ENCODE measurements at regions not wholly inside any gene's neighbourhood (a gene's known extent, or its start where the extent isn't known, plus 50 kb on each side); places are given as distances from the start of the nearest gene placed in this dataset.

DNA sequence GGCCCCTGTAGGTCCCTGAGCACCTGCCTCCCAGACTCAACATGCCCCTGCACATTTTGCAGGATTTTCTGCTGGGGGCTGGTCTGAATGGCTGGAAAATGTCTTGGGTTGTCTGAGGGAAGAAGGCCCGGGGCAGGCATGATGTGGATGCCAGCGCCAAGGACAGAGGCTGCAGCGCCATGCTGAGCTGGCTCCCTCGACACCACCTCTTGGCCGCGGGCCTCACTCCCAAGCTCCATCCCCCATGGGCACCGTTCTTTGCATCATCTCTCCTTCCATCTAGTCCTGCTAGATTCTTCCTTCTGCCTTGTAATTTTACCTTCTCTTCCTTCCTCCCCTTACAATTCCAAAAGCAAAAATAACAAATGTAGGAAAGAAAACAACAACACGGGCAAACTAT, 70.6 kb downstream of the ZIC5 start:
- no peak overlapping the region for H3K4me2 ChIP-seq (ENCODE audit: low read length)
- H2AFZ ChIP-seq (ENCODE audit: low read depth, low read length), result no peak overlapping the region
- H3K27ac ChIP-seq (ENCODE audit: low read length), result no peak overlapping the region
- TF ChIP-seq, protein P1, sequence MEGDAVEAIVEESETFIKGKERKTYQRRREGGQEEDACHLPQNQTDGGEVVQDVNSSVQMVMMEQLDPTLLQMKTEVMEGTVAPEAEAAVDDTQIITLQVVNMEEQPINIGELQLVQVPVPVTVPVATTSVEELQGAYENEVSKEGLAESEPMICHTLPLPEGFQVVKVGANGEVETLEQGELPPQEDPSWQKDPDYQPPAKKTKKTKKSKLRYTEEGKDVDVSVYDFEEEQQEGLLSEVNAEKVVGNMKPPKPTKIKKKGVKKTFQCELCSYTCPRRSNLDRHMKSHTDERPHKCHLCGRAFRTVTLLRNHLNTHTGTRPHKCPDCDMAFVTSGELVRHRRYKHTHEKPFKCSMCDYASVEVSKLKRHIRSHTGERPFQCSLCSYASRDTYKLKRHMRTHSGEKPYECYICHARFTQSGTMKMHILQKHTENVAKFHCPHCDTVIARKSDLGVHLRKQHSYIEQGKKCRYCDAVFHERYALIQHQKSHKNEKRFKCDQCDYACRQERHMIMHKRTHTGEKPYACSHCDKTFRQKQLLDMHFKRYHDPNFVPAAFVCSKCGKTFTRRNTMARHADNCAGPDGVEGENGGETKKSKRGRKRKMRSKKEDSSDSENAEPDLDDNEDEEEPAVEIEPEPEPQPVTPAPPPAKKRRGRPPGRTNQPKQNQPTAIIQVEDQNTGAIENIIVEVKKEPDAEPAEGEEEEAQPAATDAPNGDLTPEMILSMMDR (IDR thresholded peaks at IDR 0.05; ENCODE audit: low read depth, low read length), result no peak
- no peak for TF ChIP-seq EZH2phosphoT487 (IDR thresholded peaks at IDR 0.05; ENCODE audit: low read depth)
- no peaks in the 10 kb centered on the region for H3K79me2 ChIP-seq (ENCODE audit: low read length)
- no peaks in the 10 kb centered on the region for H3K9me3 ChIP-seq (ENCODE audit: insufficient read depth, low read length)
- H3K36me3 ChIP-seq (replicated peaks; ENCODE audit: low read depth, low read length), result no peaks in the 10 kb centered on the region
- no peaks in the 10 kb centered on the region for H3K27me3 ChIP-seq (ENCODE audit: low read depth, low read length)
- no peak overlapping the region for H3K9ac ChIP-seq (ENCODE audit: low read length)
- H4K20me1 ChIP-seq (ENCODE audit: insufficient read depth, low read length), result no peaks in the 10 kb centered on the region
- H3K4me3 ChIP-seq (ENCODE audit: low read length), result no peak overlapping the region
- H3K4me1 ChIP-seq (ENCODE audit: low read length), result peaks cover 3% of the 10 kb centered on the region; the same call in 1 of the 2 replicates

- Histone ChIP-seq H3K4me1 (ENCODE audit: low read length) (peaks cover 9% of the 10 kb centered on the region; the same call in 1 of the 2 replicates), H3K79me2 (ENCODE audit: low read length) (no peaks in the 10 kb centered on the region), H2AFZ (ENCODE audit: low read depth, low read length) (no peak overlapping the region), H3K9me3 (ENCODE audit: insufficient read depth, low read length) (no peaks in the 10 kb centered on the region), H3K36me3 (replicated peaks; ENCODE audit: low read depth, low read length) (no peaks in the 10 kb centered on the region), H3K4me3 (ENCODE audit: low read length) (no peak overlapping the region), H4K20me1 (ENCODE audit: insufficient read depth, low read length) (no peaks in the 10 kb centered on the region), H3K27ac (ENCODE audit: low read length) (no peak overlapping the region), H3K4me2 (ENCODE audit: low read length) (no peak overlapping the region), H3K9ac (ENCODE audit: low read length) (no peak overlapping the region), H3K27me3 (ENCODE audit: low read depth, low read length) (no peaks in the 10 kb centered on the region)
- TF ChIP-seq EZH2phosphoT487 (IDR thresholded peaks at IDR 0.05; ENCODE audit: low read depth), result no peak
- TF ChIP-seq, protein P1 (IDR thresholded peaks at IDR 0.05; ENCODE audit: low read depth, low read length), result no peak
Observed at GRCh38 chr13:99898421-99898820, 73.1 kb downstream of the ZIC5 start.

GRCh38 chr13:99897076-99897440, 74.5 kb downstream of the ZIC5 start:
- Histone ChIP-seq H3K27ac (ENCODE audit: low read length) (no peak overlapping the region), H2AFZ (ENCODE audit: low read depth, low read length) (no peak overlapping the region), H3K9me3 (ENCODE audit: insufficient read depth, low read length) (no peaks in the 10 kb centered on the region), H3K27me3 (ENCODE audit: low read depth, low read length) (peaks cover 2% of the 10 kb centered on the region), H3K4me3 (ENCODE audit: low read length) (no peak overlapping the region), H3K4me2 (ENCODE audit: low read length) (no peak overlapping the region), H3K9ac (ENCODE audit: low read length) (no peak overlapping the region), H3K79me2 (ENCODE audit: low read length) (no peaks in the 10 kb centered on the region), H3K4me1 (ENCODE audit: low read length) (peaks cover 19% of the 10 kb centered on the region), H4K20me1 (ENCODE audit: insufficient read depth, low read length) (no peaks in the 10 kb centered on the region), H3K36me3 (replicated peaks; ENCODE audit: low read depth, low read length) (no peaks in the 10 kb centered on the region)
- TF ChIP-seq EZH2phosphoT487 (IDR thresholded peaks at IDR 0.05; ENCODE audit: low read depth), result no peak
- TF ChIP-seq, protein P1 (IDR thresholded peaks at IDR 0.05; ENCODE audit: low read depth, low read length), result no peak

- peaks cover 7% of the 10 kb centered on the region for H3K27me3 ChIP-seq (ENCODE audit: low read depth, low read length)
- no peaks in the 10 kb centered on the region for H3K36me3 ChIP-seq (replicated peaks; ENCODE audit: low read depth, low read length)
- no peak overlapping the region for H2AFZ ChIP-seq (ENCODE audit: low read depth, low read length)
- no peak overlapping the region for H3K4me2 ChIP-seq (ENCODE audit: low read length)
- H3K4me1 ChIP-seq (ENCODE audit: low read length), result peaks cover 21% of the 10 kb centered on the region
- no peak overlapping the region for H3K9ac ChIP-seq (ENCODE audit: low read length)
- no peak overlapping the region for H3K27ac ChIP-seq (ENCODE audit: low read length)
- no peaks in the 10 kb centered on the region for H3K9me3 ChIP-seq (ENCODE audit: insufficient read depth, low read length)
- H3K79me2 ChIP-seq (ENCODE audit: low read length), result no peaks in the 10 kb centered on the region
- H3K4me3 ChIP-seq (ENCODE audit: low read length), result no peak overlapping the region
- no peaks in the 10 kb centered on the region for H4K20me1 ChIP-seq (ENCODE audit: insufficient read depth, low read length)
- no peak for TF ChIP-seq EZH2phosphoT487 (IDR thresholded peaks at IDR 0.05; ENCODE audit: low read depth)
- TF ChIP-seq, protein P1 (IDR thresholded peaks at IDR 0.05; ENCODE audit: low read depth, low read length), result no peak
Observed at GRCh38 chr13:99896369-99897075, 75.0 kb downstream of the ZIC5 start.
